ENCODE measurements at regions not wholly inside any gene's neighbourhood (a gene's known extent, or its start where the extent isn't known, plus 50 kb on each side); places are given as distances from the start of the nearest gene placed in this dataset.

GRCh38 chr6:144786825-144787224 is 501.7 kb downstream of the UTRN start:
- H3K18ac ChIP-seq (ENCODE audit: insufficient read length, low read depth, low read length) = no peak overlapping the region
- TF ChIP-seq CTCF (conservative IDR thresholded peaks at IDR 0.05) = no peak
- H2AK5ac ChIP-seq (ENCODE audit: insufficient read length, low read length) = no peak overlapping the region
- no peak overlapping the region for H4K8ac ChIP-seq (replicated peaks; ENCODE audit: insufficient read length, low read depth, low read length)
- Mint-ChIP-seq H3K9me3 (no peaks in the 10 kb centered on the region), H3K27me3 (ENCODE audit: low read depth) (no peaks in the 10 kb centered on the region), H3K36me3 (ENCODE audit: insufficient read depth in 1 of 3, low read depth in 3 of 3) (peaks cover 0 to 12% (median 4%) of the 10 kb centered on the region in 3 experiments; a peak in 5 of 7 replicates), H3K4me1 (no peaks in the 10 kb centered on the region), H3K27ac (no peak overlapping the region), H3K4me3 (no peak overlapping the region)
- no peak overlapping the region for H3K4me2 ChIP-seq (ENCODE audit: insufficient read depth, insufficient read length, low read length)
- H3T11ph ChIP-seq (ENCODE audit: low read length) = no peak overlapping the region
- no peak overlapping the region for H3K27ac ChIP-seq (ENCODE audit: insufficient read length, low read depth, low read length)
- no peak overlapping the region for H4K5ac ChIP-seq (ENCODE audit: insufficient read length, low read depth, low read length)
- H3K4ac ChIP-seq (ENCODE audit: low read depth, low read length) = no peak overlapping the region
- H4K20me1 ChIP-seq (ENCODE audit: control insufficient read depth, insufficient read depth, insufficient read length) = no peaks in the 10 kb centered on the region
- no peak overlapping the region for H2BK12ac ChIP-seq (ENCODE audit: insufficient read length, low read depth, low read length)
- WGBS (ENCODE audit: extremely low coverage, insufficient read length, low lambda C conversion rate) = no CpG with 5 or more reads among the region's 2 CpGs
- no peaks in the 10 kb centered on the region for H3K4me1 ChIP-seq (ENCODE audit: insufficient read depth, low read length)
- no peaks in the 10 kb centered on the region for H3K79me2 ChIP-seq (ENCODE audit: insufficient read depth, low read length)
- H2BK5ac ChIP-seq (ENCODE audit: insufficient read length, low read length) = no peak overlapping the region
- no peak overlapping the region for H2AFZ ChIP-seq (ENCODE audit: low read length)
- H3K23ac ChIP-seq (ENCODE audit: insufficient read length, low read depth, low read length) = no peak overlapping the region
- no peak overlapping the region for H2BK120ac ChIP-seq (ENCODE audit: low read depth, low read length, poor library complexity, severe bottlenecking)
- no peak overlapping the region for H3K14ac ChIP-seq (ENCODE audit: insufficient read depth, low read length)
- H3K9ac ChIP-seq (ENCODE audit: extremely low read depth, insufficient read length, low read length) = no peak overlapping the region
- no peak for DNase-seq
- no peak overlapping the region for H4K91ac ChIP-seq (ENCODE audit: insufficient read length, low read depth, low read length)
- no peaks in the 10 kb centered on the region for H3K79me1 ChIP-seq (ENCODE audit: insufficient read depth, low read depth, low read length, poor library complexity, severe bottlenecking)
- no peaks in the 10 kb centered on the region for H3K27me3 ChIP-seq (ENCODE audit: insufficient read depth, low read length)
- H2BK15ac ChIP-seq (ENCODE audit: low read depth, low read length) = no peak overlapping the region
- no peak overlapping the region for H2BK20ac ChIP-seq (ENCODE audit: low read depth, low read length, poor library complexity, severe bottlenecking)
- no peaks in the 10 kb centered on the region for H3K9me3 ChIP-seq (ENCODE audit: control insufficient read depth, low read depth, low read length)
- H3K56ac ChIP-seq (ENCODE audit: insufficient read length, low read depth, low read length) = no peak overlapping the region
- H3K23me2 ChIP-seq (ENCODE audit: insufficient read length, low read depth, low read length, poor library complexity, severe bottlenecking) = no peaks in the 10 kb centered on the region

Measured in H9 (cell line).